A673 (cell line): ENCODE measurements at regions not wholly inside any gene's neighbourhood (a gene's known extent, or its start where the extent isn't known, plus 50 kb on each side); places are given as distances from the start of the nearest gene placed in this dataset.

ENCODE experiments used
- CTCF ChIP-seq: fragments of 300-800, 200-600 bp; sonication (generic); conservative IDR thresholded peaks from 2 replicates; pipeline ENCODE4 v1.5.1; 2017; ENCODE audit warnings: low read depth, mild to moderate bottlenecking, antibody characterized with exemption, low read length, moderate library complexity, mixed read lengths
- EZH2 ChIP-seq: fragments of 200-600 bp; sonication (generic); IDR thresholded peaks from 2 replicates; pipeline ENCODE4 v1.6.1; 2017; ENCODE audit warnings: borderline replicate concordance, low read depth, mild to moderate bottlenecking, mixed read lengths, antibody characterized with exemption, low read length; ENCODE audit not compliant: poor library complexity, severe bottlenecking

- TF ChIP-seq CTCF (no peak), EZH2 (no peak)
Measured at GRCh38 chr18:64713284-64713683, 564.4 kb upstream of the LINC00305 start.
